GM23338 (cell line): ENCODE measurements at regions not wholly inside any gene's neighbourhood (a gene's known extent, or its start where the extent isn't known, plus 50 kb on each side); places are given as distances from the start of the nearest gene placed in this dataset.

Source experiments
- ATAC-seq: fragments of 200-7000 bp; cut with Tn5 transposase; 3 replicates; pipeline ENCODE4 v1.9.1; 2020
- DNase-seq: peaks from one replicate; pipeline ENCODE4 v3.0.0-alpha.2; 2015; ENCODE audit warnings: low spot score
- H2AFZ ChIP-seq: fragments of 200-600 bp; sonication (generic); 2 replicates; pipeline ENCODE4 v1.8.0; 2016; ENCODE audit warnings: antibody characterized with exemption, mild to moderate bottlenecking, moderate library complexity
- H3F3A ChIP-seq: fragments of 200-600 bp; sonication (generic); replicated peaks from 2 replicates; pipeline ENCODE4 v1.8.0; 2017; ENCODE audit warnings: antibody characterized with exemption, mixed run types, low read depth
- H3K27ac ChIP-seq: fragments of 200-600 bp; sonication (generic); 2 replicates; pipeline ENCODE4 v1.6.1; 2016; ENCODE audit warnings: low read depth
- H3K27me3 ChIP-seq: fragments of 200-600 bp; sonication (generic); 2 replicates; pipeline ENCODE4 v1.8.0; 2016; ENCODE audit warnings: mild to moderate bottlenecking, mixed run types, moderate library complexity; ENCODE audit not compliant: insufficient read depth
- H3K36me3 ChIP-seq: fragments of 200-600 bp; sonication (generic); 2 replicates; pipeline ENCODE4 v1.8.0; 2016; ENCODE audit warnings: mild to moderate bottlenecking; ENCODE audit not compliant: insufficient read depth
- H3K4me1 ChIP-seq: fragments of 200-600 bp; sonication (generic); 2 replicates; pipeline ENCODE4 v1.8.0; 2016; ENCODE audit warnings: mild to moderate bottlenecking, moderate library complexity; ENCODE audit not compliant: insufficient read depth
- H3K4me2 ChIP-seq: fragments of 200-600 bp; sonication (generic); 2 replicates; pipeline ENCODE4 v1.7.1; 2017; ENCODE audit warnings: mixed run types
- H3K4me3 ChIP-seq: fragments of 200-600 bp; sonication (generic); 2 replicates; pipeline ENCODE4 v1.6.1; 2016; ENCODE audit warnings: mixed run types
- H3K79me2 ChIP-seq: fragments of 200-600 bp; sonication (generic); replicated peaks from 2 replicates; pipeline ENCODE4 v1.8.0; 2017; ENCODE audit warnings: mild to moderate bottlenecking; ENCODE audit not compliant: insufficient read depth
- H3K9me2 ChIP-seq: fragments of 200-600 bp; sonication (generic); 2 replicates; pipeline ENCODE4 v1.8.0; 2017; ENCODE audit not compliant: insufficient read depth
- H4K20me1 ChIP-seq: fragments of 200-600 bp; sonication (generic); replicated peaks from 2 replicates; pipeline ENCODE4 v1.8.0; 2017; ENCODE audit warnings: mild to moderate bottlenecking; ENCODE audit not compliant: insufficient read depth
- H3K27ac Mint-ChIP-seq: 2 replicates; pipeline ENCODE4 v1.8.0; 2020; ENCODE audit warnings: inconsistent platforms, mild to moderate bottlenecking, moderate library complexity, mixed read lengths
- H3K27me3 Mint-ChIP-seq: 3 replicates; pipeline ENCODE4 v1.8.0; 2022; ENCODE audit warnings: low read depth, mild to moderate bottlenecking, moderate library complexity, mixed read lengths, inconsistent platforms; ENCODE audit not compliant: insufficient read depth, poor library complexity
- H3K36me3 Mint-ChIP-seq: 3 replicates; pipeline ENCODE4 v1.8.0; 2021; ENCODE audit warnings: low read depth, mild to moderate bottlenecking, inconsistent platforms, moderate library complexity, mixed read lengths
- H3K4me1 Mint-ChIP-seq: 3 replicates; pipeline ENCODE4 v1.8.0; 2020; ENCODE audit warnings: mild to moderate bottlenecking, inconsistent platforms, mixed read lengths
- H3K4me3 Mint-ChIP-seq: 3 replicates; pipeline ENCODE4 v1.8.0; 2021; ENCODE audit warnings: moderate library complexity, mild to moderate bottlenecking, inconsistent platforms, mixed read lengths
- H3K9me3 Mint-ChIP-seq: 3 replicates; pipeline ENCODE4 v1.8.0; 2020; ENCODE audit warnings: moderate library complexity, mild to moderate bottlenecking, inconsistent platforms, mixed read lengths
- CTCF ChIP-seq, 2 experiments: fragments of 200-600 bp in 1 of 2; sonication (generic) in 1 of 2; conservative IDR thresholded peaks; 2 replicates each; pipeline versions ENCODE4 v1.5.1 to v1.6.1; 2016 to 2017; ENCODE audit warnings: antibody characterized with exemption in 2 of 2, low read depth in 2 of 2, mild to moderate bottlenecking in 2 of 2, moderate library complexity in 1 of 2
- ZNF462 ChIP-seq: fragments of 250-450 bp; sonication (Bioruptor Pico); IDR thresholded peaks from 2 replicates; pipeline ENCODE4 v1.5.0; 2020; ENCODE audit warnings: mild to moderate bottlenecking, moderate library complexity

GRCh38 chrX:137194164-137194563 lies 160.4 kb upstream of the GPR101 start:
- no peaks in the 10 kb centered on the region for H3K4me1 Mint-ChIP-seq
- peak; percentile 86 for ATAC-seq

More at GRCh38 chrX:137194164-137194563, 160.4 kb upstream of the GPR101 start:
- Histone ChIP-seq H3K27me3 (no peaks in the 10 kb centered on the region), H3K27ac (no peak overlapping the region), H3K9me2 (no peaks in the 10 kb centered on the region), H3K4me3 (no peak overlapping the region), H2AFZ (no peak overlapping the region), H3K4me1 (no peaks in the 10 kb centered on the region), H3F3A (no peaks in the 10 kb centered on the region), H3K79me2 (no peaks in the 10 kb centered on the region), H3K4me2 (no peak overlapping the region), H3K36me3 (no peaks in the 10 kb centered on the region), H4K20me1 (no peaks in the 10 kb centered on the region)
- Mint-ChIP-seq H3K9me3 (peaks cover 3% of the 10 kb centered on the region; the same call in 1 of the 3 replicates), H3K4me3 (no peak overlapping the region), H3K27me3 (peaks cover 4% of the 10 kb centered on the region), H3K27ac (no peak overlapping the region), H3K36me3 (no peaks in the 10 kb centered on the region)
- peak; percentile 68 for DNase-seq
- TF ChIP-seq ZNF462 (no peak), CTCF (conservative IDR thresholded peaks at IDR 0.05; ENCODE audit: low read depth in 2 of 2) (peak; percentile 56 to 82)
